ENCODE measurements at regions not wholly inside any gene's neighbourhood (a gene's known extent, or its start where the extent isn't known, plus 50 kb on each side); places are given as distances from the start of the nearest gene placed in this dataset.
A peak's percentile ranks its signal among the peaks of the same experiment; 100 is the strongest.

- no peak for DNase-seq (ENCODE audit: low read depth)
Measured at GRCh38 chr5:164688437-164688836, 1183.0 kb downstream of the MAT2B start.

- DNase-seq (ENCODE audit: low read depth) = no peak
Measured at GRCh38 chr5:164708831-164709230, 1203.4 kb downstream of the MAT2B start.

- DNase-seq (ENCODE audit: low read depth) = no peak
Measured at GRCh38 chr5:164713682-164714081, 1208.3 kb downstream of the MAT2B start.

- peak; percentile 12 for DNase-seq (ENCODE audit: low read depth)
Measured at GRCh38 chr5:164721116-164721515, 1215.7 kb downstream of the MAT2B start.

GRCh38 chr5:164721656-164722055 is 1216.2 kb downstream of the MAT2B start:
- no peak for DNase-seq (ENCODE audit: low read depth)

- DNase-seq (ENCODE audit: low read depth) = no peak
Measured at GRCh38 chr5:164722702-164723101, 1217.3 kb downstream of the MAT2B start.

GRCh38 chr5:164727012-164727411 is 1221.6 kb downstream of the MAT2B start:
- DNase-seq (ENCODE audit: low read depth) = no peak

- DNase-seq (ENCODE audit: low read depth) = no peak
Measured at GRCh38 chr5:164728733-164729132, 1223.3 kb downstream of the MAT2B start.

- no peak for DNase-seq (ENCODE audit: low read depth)
Measured at GRCh38 chr5:164735334-164735733, 1229.9 kb downstream of the MAT2B start.

- DNase-seq (ENCODE audit: low read depth) = no peak
Measured at GRCh38 chr5:164741376-164741775, 1236.0 kb downstream of the MAT2B start.

GRCh38 chr5:164742025-164742424 is 1236.6 kb downstream of the MAT2B start:
- DNase-seq (ENCODE audit: low read depth) = no peak

GRCh38 chr5:164746723-164747122 is 1241.3 kb downstream of the MAT2B start:
- no peak for DNase-seq (ENCODE audit: low read depth)

- no peak for DNase-seq (ENCODE audit: low read depth)
Measured at GRCh38 chr5:164747371-164747770, 1242.0 kb downstream of the MAT2B start.

- DNase-seq (ENCODE audit: low read depth) = no peak
Measured at GRCh38 chr5:164748861-164749260, 1243.4 kb downstream of the MAT2B start.

- DNase-seq (ENCODE audit: low read depth) = no peak
Measured at GRCh38 chr5:164753434-164753833, 1248.0 kb downstream of the MAT2B start.

GRCh38 chr5:164763206-164763605 is 1257.8 kb downstream of the MAT2B start:
- DNase-seq (ENCODE audit: low read depth) = no peak

GRCh38 chr5:164772122-164772521 is 1266.7 kb downstream of the MAT2B start:
- no peak for DNase-seq (ENCODE audit: low read depth)

GRCh38 chr5:164784230-164784629 is 1278.8 kb downstream of the MAT2B start:
- DNase-seq (ENCODE audit: low read depth) = no peak

- no peak for DNase-seq (ENCODE audit: low read depth)
Measured at GRCh38 chr5:164798110-164798509, 1292.7 kb downstream of the MAT2B start.

- no peak for DNase-seq (ENCODE audit: low read depth)
Measured at GRCh38 chr5:164799391-164799790, 1294.0 kb downstream of the MAT2B start.

GRCh38 chr5:164801910-164802309 is 1296.5 kb downstream of the MAT2B start:
- no peak for DNase-seq (ENCODE audit: low read depth)

- peak; percentile 9 for DNase-seq (ENCODE audit: low read depth)
Measured at GRCh38 chr5:164809821-164810220, 1304.4 kb downstream of the MAT2B start.

- no peak for DNase-seq (ENCODE audit: low read depth)
Measured at GRCh38 chr5:164818445-164818844, 1313.0 kb downstream of the MAT2B start.

GRCh38 chr5:164824671-164825070 is 1319.3 kb downstream of the MAT2B start:
- no peak for DNase-seq (ENCODE audit: low read depth)

- DNase-seq (ENCODE audit: low read depth) = no peak
Measured at GRCh38 chr5:164832516-164832915, 1327.1 kb downstream of the MAT2B start.
